ENCODE measurements at regions not wholly inside any gene's neighbourhood (a gene's known extent, or its start where the extent isn't known, plus 50 kb on each side); places are given as distances from the start of the nearest gene placed in this dataset.
"Not testable (repeated sequence)": the region's sequence is repeated elsewhere in the genome, so short reads cannot be mapped to it uniquely, and the experiment has no call there.

GRCh38 chr4:79174490-79175252 is 151.2 kb downstream of the NAA11 start:
- DNase-seq, result peak; percentile 59

GRCh38 chr4:79173186-79173585 is 152.7 kb downstream of the NAA11 start:
- no peak for DNase-seq

GRCh38 chr4:79170077-79170476 is 155.8 kb downstream of the NAA11 start:
- DNase-seq, result no peak

GRCh38 chr4:79164907-79165610 is 160.8 kb downstream of the NAA11 start:
- no peak for DNase-seq

GRCh38 chr4:79163981-79164490 is 161.8 kb downstream of the NAA11 start:
- DNase-seq, result no peak

GRCh38 chr4:79160962-79161361 is 164.9 kb downstream of the NAA11 start:
- DNase-seq, result no peak

- not testable (repeated sequence) for DNase-seq
Observed at GRCh38 chr4:79158705-79159104, 167.2 kb downstream of the NAA11 start.

GRCh38 chr4:79155336-79155735 is 170.5 kb downstream of the NAA11 start:
- DNase-seq, result no peak

- no peak for DNase-seq
Observed at GRCh38 chr4:79150820-79151416, 174.9 kb downstream of the NAA11 start.

- no peak for DNase-seq
Observed at GRCh38 chr4:79148369-79148768, 177.5 kb downstream of the NAA11 start.

- peak; percentile 10 for DNase-seq
Observed at GRCh38 chr4:79147251-79147650, 178.6 kb downstream of the NAA11 start.

GRCh38 chr4:79141530-79141929 is 184.3 kb downstream of the NAA11 start:
- peak; percentile 10 for DNase-seq

- no peak for DNase-seq
Observed at GRCh38 chr4:79134767-79135166, 191.1 kb downstream of the NAA11 start.

GRCh38 chr4:79132826-79133225 is 193.0 kb downstream of the NAA11 start:
- no peak for DNase-seq

- no peak for DNase-seq
Observed at GRCh38 chr4:79121875-79122358, 182.7 kb upstream of the PAQR3 start.

- no peak for DNase-seq
Observed at GRCh38 chr4:79121223-79121622, 182.0 kb upstream of the PAQR3 start.

GRCh38 chr4:79117051-79117450 is 177.8 kb upstream of the PAQR3 start:
- not testable (repeated sequence) for DNase-seq

GRCh38 chr4:79107014-79107413 is 167.8 kb upstream of the PAQR3 start:
- DNase-seq, result no peak

- no peak for DNase-seq
Observed at GRCh38 chr4:79088946-79089691, 149.9 kb upstream of the PAQR3 start.

- DNase-seq, result no peak
Observed at GRCh38 chr4:79087071-79087470, 147.8 kb upstream of the PAQR3 start.

GRCh38 chr4:79083406-79084010 is 144.3 kb upstream of the PAQR3 start:
- DNase-seq, result no peak

GRCh38 chr4:79082997-79083396 is 143.8 kb upstream of the PAQR3 start:
- DNase-seq, result no peak
